NCI-H1048 (cell line): ENCODE measurements at regions not wholly inside any gene's neighbourhood (a gene's known extent, or its start where the extent isn't known, plus 50 kb on each side); places are given as distances from the start of the nearest gene placed in this dataset.

Experiments
- DNase-seq: peaks from one replicate; lab custom pipeline; 2025; lab: John Stamatoyannopoulos, UW

GRCh38 chr7:96484845-96485244 lies 162.9 kb upstream of the SLC25A13 start:
- no peak for DNase-seq

- DNase-seq: no peak
Observed at GRCh38 chr7:96484091-96484490, 162.2 kb upstream of the SLC25A13 start.

GRCh38 chr7:96481796-96482195 lies 159.9 kb upstream of the SLC25A13 start:
- DNase-seq: no peak

- DNase-seq: no peak
Observed at GRCh38 chr7:96479015-96479645, 157.2 kb upstream of the SLC25A13 start.

- DNase-seq: no peak
Observed at GRCh38 chr7:96471606-96472005, 149.7 kb upstream of the SLC25A13 start.

GRCh38 chr7:96452146-96452545 lies 130.2 kb upstream of the SLC25A13 start:
- no peak for DNase-seq

- no peak for DNase-seq
Observed at GRCh38 chr7:96449094-96449493, 127.2 kb upstream of the SLC25A13 start.

- no peak for DNase-seq
Observed at GRCh38 chr7:96447109-96447645, 125.3 kb upstream of the SLC25A13 start.

- DNase-seq: no peak
Observed at GRCh38 chr7:96441436-96442084, 119.7 kb upstream of the SLC25A13 start.

- DNase-seq: no peak
Observed at GRCh38 chr7:96440328-96440727, 118.4 kb upstream of the SLC25A13 start.

- no peak for DNase-seq
Observed at GRCh38 chr7:96436880-96437279, 115.0 kb upstream of the SLC25A13 start.

- DNase-seq: no peak
Observed at GRCh38 chr7:96430356-96430755, 108.5 kb upstream of the SLC25A13 start.

- DNase-seq: no peak
Observed at GRCh38 chr7:96427143-96427542, 105.2 kb upstream of the SLC25A13 start.

- no peak for DNase-seq
Observed at GRCh38 chr7:96426685-96427084, 104.8 kb upstream of the SLC25A13 start.

- no peak for DNase-seq
Observed at GRCh38 chr7:96426027-96426426, 104.1 kb upstream of the SLC25A13 start.

- DNase-seq: no peak
Observed at GRCh38 chr7:96424411-96424810, 102.5 kb upstream of the SLC25A13 start.

- no peak for DNase-seq
Observed at GRCh38 chr7:96422388-96422787, 100.5 kb upstream of the SLC25A13 start.

GRCh38 chr7:96418581-96418980 lies 96.7 kb upstream of the SLC25A13 start:
- no peak for DNase-seq

- no peak for DNase-seq
Observed at GRCh38 chr7:96417784-96418183, 95.9 kb upstream of the SLC25A13 start.

- DNase-seq: no peak
Observed at GRCh38 chr7:96416599-96416998, 94.7 kb upstream of the SLC25A13 start.

GRCh38 chr7:96416116-96416515 lies 94.2 kb upstream of the SLC25A13 start:
- DNase-seq: no peak

- no peak for DNase-seq
Observed at GRCh38 chr7:96415293-96415940, 93.5 kb upstream of the SLC25A13 start.

- DNase-seq: peak; percentile 33
Observed at GRCh38 chr7:96414931-96415292, 93.0 kb upstream of the SLC25A13 start.
